GM13976 (cell line): ENCODE measurements at regions not wholly inside any gene's neighbourhood (a gene's known extent, or its start where the extent isn't known, plus 50 kb on each side); places are given as distances from the start of the nearest gene placed in this dataset.

ENCODE experiments used
- DNase-seq: peaks from one replicate; pipeline ENCODE4 v3.0.0; 2012; ENCODE audit warnings: low spot score
- CTCF ChIP-seq: IDR thresholded peaks from 2 replicates; pipeline ENCODE4 v1.5.1; 2012; ENCODE audit warnings: borderline replicate concordance, mild to moderate bottlenecking; ENCODE audit not compliant: insufficient read depth; ENCODE audit errors: extremely low read depth, missing control alignments, control extremely low read depth
- in situ Hi-C: fragments of 300-500 bp; cut with MboI; formaldehyde crosslinking; loops from one replicate; pipeline ENCODE4 v1.12.0; 2022; ENCODE audit warnings: low sequenced_read_pairs, mixed read lengths, inconsistent platforms; ENCODE audit not compliant: unreplicated experiment

GRCh38 chr5:173498286-173498685 is 118.2 kb downstream of the BOD1 start:
- TF ChIP-seq CTCF, result no peak
- DNase-seq, result no peak

GRCh38 chr5:173497685-173498084 is 118.8 kb downstream of the BOD1 start:
- TF ChIP-seq CTCF, result no peak
- no peak for DNase-seq
- in situ Hi-C loops, result no loop called here

More at GRCh38 chr5:173498286-173498685, 118.2 kb downstream of the BOD1 start:
- in situ Hi-C loops, result no loop called here

- DNase-seq, result no peak
- no peak for TF ChIP-seq CTCF
- in situ Hi-C loops, result no loop called here
Measured at GRCh38 chr5:173496883-173497255, 119.6 kb downstream of the BOD1 start.

DNA sequence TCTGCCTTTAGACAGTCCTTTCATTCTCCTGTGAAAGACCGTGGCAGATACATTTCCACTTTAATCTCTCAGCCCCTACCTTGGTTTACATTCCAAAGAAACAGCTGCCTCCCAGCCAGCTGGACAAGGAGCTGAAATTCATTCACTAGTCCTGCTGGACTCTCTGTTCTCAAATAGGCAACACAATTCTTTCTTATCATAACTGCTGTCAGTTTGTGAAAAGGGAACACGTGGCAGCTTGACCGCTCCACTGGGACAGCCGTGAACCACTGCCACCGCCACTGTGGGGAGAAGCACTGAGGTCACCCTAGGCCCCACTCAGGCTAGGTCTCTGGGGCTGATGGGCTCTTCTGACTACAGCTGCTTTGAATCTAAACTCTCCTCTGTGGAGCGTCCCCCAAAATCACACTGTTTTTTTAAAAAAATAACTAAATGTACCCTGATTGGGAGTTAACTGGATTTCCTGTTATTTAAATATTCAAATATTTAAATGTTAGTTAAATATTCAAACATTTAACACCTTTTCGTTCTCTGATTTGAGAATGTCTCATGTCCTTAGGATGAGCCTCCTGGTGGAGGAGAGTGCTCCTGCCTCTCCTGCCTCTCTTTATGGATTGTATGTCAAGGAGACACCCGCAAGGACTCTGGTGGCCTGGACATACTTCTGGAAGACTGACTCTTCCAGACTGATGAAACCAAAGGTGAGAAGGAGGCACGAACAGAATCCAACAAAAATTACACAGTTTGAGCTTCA is 120.1 kb downstream of the BOD1 start:
- TF ChIP-seq CTCF, result no peak
- no peak for DNase-seq
- in situ Hi-C loops, result no loop called here

DNA sequence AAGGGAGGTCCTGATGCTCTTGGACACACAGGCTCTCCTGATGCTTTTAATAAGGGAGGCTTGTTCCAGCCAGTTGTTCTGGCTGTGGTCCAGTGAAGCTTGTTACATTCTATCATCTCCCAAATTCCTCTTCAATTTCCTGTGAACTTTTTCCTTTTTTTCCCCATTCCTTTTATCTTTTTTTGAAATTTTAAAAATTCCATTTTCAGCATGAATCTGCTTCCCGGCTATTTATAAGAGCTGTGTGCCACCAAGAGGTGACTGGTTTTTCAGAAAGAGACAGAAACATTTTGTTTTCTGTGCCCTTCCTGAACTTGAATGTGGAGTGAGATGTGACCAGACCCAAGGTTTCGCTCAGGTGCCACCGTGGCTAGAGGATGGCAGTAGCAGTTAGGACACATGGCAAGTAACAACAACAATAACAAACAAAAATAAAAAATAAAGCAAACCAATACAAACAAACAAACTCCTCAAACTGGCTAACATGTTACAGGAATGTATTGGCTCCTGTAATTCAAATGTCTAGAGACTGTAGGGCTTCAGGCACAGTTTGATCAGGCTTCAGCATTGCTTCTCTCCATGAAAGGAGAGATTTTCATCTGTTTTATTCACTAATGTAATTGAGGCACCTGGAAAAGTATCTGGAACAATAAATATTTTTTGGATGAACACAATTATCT is 121.1 kb downstream of the BOD1 start:
- no peak for DNase-seq
- no peak for TF ChIP-seq CTCF
- in situ Hi-C loops, result no loop called here

- TF ChIP-seq CTCF, result no peak
- no peak for DNase-seq
- in situ Hi-C loops, result no loop called here
Measured at GRCh38 chr5:173494446-173494845, 122.0 kb downstream of the BOD1 start.
